GM12864 (cell line): ENCODE measurements at regions not wholly inside any gene's neighbourhood (a gene's known extent, or its start where the extent isn't known, plus 50 kb on each side); places are given as distances from the start of the nearest gene placed in this dataset.

ENCODE experiments used
- DNase-seq: peaks from one replicate; pipeline ENCODE4 v3.0.0-alpha.2; 2011; ENCODE audit warnings: low read depth
- H3K4me3 ChIP-seq: 2 replicates; pipeline ENCODE4 v1.5.1; 2011; ENCODE audit warnings: mild to moderate bottlenecking, low read depth, low read length, control low read depth
- CTCF ChIP-seq: IDR thresholded peaks from 2 replicates; pipeline ENCODE4 v1.5.1; 2011; ENCODE audit warnings: low read depth, mild to moderate bottlenecking, moderate library complexity, low read length, control low read depth, inconsistent platforms; ENCODE audit errors: missing control alignments

GRCh38 chr3:194219826-194220410, 84.0 kb downstream of the HES1 start:
- no peak overlapping the region for H3K4me3 ChIP-seq
- TF ChIP-seq CTCF: no peak
- DNase-seq: no peak

GRCh38 chr3:194220901-194221326, 85.0 kb downstream of the HES1 start:
- TF ChIP-seq CTCF: no peak
- H3K4me3 ChIP-seq: no peak overlapping the region
- no peak for DNase-seq

GRCh38 chr3:194221336-194221735, 85.4 kb downstream of the HES1 start:
- no peak overlapping the region for H3K4me3 ChIP-seq
- DNase-seq: no peak
- no peak for TF ChIP-seq CTCF

- H3K4me3 ChIP-seq: no peak overlapping the region
- no peak for DNase-seq
- TF ChIP-seq CTCF: no peak
Observed at GRCh38 chr3:194223951-194224350, 88.0 kb downstream of the HES1 start.

GRCh38 chr3:194224471-194225417, 88.8 kb downstream of the HES1 start:
- H3K4me3 ChIP-seq: no peak overlapping the region
- TF ChIP-seq CTCF: no peak
- DNase-seq: no peak

GRCh38 chr3:194225418-194225812, 89.5 kb downstream of the HES1 start:
- TF ChIP-seq CTCF: no peak
- H3K4me3 ChIP-seq: no peak overlapping the region
- no peak for DNase-seq
